ENCODE measurements at regions not wholly inside any gene's neighbourhood (a gene's known extent, or its start where the extent isn't known, plus 50 kb on each side); places are given as distances from the start of the nearest gene placed in this dataset.
A peak's percentile ranks its signal among the peaks of the same experiment; 100 is the strongest.

DNA sequence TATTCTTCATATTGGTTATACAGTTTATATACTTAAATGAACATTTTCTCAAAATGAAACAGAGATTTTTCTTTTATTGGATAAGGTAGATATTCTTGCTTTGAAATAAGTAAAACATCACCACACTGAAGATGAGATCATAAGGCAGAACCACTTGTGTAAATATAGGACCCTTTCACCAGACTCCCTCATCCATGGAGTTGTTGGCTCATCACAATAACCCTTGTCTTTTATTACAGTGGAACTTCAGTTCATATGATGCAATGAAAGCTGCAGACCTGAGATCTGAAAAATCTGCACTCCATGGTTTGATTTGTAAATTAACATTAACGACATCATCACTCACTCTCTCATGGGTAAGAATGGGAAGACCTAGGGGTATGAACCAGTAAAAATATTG is 51.9 kb upstream of the DBX2 start:
- DNase-seq = no peak

DNA sequence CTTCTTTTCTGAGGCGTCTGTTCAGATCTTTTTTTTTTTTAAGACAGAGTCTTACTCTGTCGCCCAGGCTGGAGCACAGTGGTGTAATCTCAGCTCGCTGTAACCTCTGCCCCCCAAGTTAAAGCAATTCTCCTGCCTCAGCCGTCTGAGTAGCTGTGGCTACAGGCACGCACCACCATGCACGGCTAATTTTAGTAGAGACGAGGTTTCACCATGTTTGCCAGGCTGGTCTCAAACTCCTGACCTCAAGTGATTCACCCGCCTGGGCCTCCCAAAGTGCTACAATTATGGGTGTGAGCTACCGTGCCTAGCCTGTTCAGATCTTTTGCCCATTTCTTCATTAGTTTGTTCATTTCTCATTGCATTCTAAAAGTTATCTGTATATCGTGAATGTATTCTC is 55.1 kb upstream of the DBX2 start:
- DNase-seq = no peak

DNA sequence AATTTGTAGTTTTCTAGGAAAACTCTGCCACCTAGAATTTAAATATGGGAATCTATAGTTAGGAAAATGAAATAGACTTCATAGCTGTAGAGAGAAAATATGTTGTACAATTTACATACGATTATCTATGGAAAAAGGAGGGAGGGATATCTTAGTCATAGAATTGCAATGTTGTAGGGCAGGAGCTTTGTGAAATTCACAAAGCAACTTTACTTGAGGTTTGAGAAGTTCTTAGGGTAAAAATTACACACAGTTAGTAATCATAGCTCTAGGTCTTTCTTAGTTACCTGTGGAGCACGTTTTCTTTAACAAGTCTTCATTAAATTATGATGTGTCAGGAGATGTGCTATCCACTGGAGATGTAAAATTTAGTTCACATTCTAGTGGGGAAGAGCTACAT is 61.4 kb upstream of the DBX2 start:
- DNase-seq = no peak

DNA sequence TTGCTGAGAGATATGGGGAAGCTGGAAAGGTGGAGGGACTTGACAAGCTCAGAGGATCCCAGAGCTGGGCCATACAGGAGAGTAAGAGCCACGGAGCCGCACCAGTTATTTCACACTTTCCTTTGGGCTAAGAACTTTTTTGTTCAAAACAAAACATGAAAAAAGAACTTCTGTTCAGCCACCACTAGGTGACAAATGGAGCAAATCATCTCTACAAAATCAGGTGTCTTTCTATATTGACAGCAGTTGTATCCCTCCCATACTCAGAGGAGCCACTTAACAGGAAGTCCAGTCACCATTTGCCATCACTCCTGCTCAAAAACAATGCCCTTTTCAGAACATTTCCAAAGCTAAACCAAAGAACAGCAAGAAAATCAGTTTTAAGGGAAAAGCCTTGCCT is 70.3 kb upstream of the DBX2 start:
- no peak for DNase-seq

DNA sequence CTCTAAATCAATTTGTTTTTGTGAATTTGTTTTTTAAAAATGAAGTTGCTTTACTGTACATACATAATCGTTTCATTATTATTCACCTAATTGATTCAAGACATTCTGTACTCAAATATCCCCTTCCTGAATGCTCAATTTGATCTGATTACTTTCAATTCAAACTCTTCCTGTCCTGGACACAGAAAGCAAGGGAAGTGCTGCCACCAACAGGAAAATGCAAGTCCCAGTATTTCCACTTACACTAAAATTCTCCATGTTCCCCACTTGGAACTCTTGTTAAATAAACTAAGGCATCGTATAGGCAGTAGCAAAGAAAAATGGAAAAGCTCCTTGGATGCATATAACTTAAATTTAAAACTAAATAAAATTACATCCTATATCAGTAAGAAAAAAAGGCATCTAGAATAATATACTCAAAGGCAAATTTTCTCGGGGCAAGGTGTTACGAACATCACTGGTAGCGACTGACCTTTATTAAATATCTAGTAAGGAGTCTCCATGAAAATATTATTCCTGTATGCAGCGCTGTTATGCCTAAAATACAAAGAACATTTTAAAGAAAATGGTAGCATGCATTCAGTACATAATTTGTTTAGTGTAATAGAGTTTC is 72.0 kb upstream of the DBX2 start:
- DNase-seq = peak; percentile 47

DNA sequence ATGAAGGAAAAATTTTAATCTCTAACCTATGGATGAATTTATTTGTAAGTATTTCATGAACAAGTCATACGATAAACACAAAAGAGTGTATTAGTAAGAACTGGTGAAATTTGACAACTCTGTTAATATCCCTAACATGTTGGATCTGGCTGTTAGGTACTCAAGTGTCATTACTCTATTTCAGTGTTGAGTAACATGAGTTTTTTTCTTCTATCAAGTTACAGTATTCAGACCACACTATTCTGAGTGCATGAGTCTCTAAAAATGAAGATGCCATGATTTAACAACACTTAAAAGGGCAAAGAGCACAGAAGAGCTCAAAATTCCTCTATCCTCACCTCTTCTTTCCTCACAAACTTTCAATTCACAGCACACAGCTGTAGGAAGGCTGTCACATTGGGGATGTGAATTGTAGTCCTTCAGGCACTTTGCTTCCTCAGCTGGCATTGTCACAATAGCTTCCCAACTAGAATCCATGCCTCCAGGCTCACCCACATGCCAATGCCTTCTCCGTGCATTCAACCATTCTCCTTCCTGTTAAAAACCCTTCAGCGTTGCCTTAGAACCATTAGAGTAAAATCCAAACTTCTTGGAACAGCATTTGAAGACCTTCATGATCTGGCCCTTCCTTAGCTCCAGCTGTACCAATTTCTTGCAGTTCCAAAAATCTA is 73.7 kb upstream of the DBX2 start:
- DNase-seq = no peak

DNA sequence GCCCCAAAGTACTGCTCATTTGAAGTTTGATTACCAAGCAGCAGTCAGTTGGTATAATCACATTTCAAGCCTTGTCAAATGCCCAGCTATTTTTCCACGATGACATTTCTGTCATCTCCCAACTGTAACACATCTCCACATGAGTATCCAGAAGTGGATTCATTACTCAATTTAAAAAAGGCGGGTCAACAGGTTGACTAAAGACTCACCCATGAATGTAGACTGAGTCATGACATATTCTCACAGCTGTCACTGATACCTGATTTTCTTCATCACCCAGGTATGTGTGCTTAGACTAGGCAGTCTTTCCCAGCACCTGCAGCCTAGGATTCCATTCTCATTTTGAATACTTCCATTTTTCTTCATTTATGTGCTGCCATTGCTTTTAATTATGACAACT is 75.1 kb upstream of the DBX2 start:
- no peak for DNase-seq

DNA sequence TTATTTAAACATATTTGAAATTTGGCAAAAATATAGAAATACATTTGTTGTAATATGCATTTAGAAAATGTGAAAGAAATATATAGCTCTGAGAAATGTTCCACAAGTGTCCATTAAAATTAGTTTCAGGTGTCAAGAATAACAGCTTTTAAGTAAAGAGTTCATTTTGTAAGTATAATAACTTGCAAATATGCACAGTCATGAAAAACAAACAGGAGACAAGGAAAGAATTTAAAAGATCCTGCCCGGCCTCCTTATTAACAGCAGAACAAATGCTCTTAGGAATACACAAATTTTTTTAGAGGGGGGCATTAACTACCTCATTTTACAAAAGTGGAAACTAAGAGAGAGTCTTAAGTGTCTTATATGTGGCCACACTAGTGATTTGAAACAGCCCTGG is 77.7 kb upstream of the DBX2 start:
- DNase-seq = no peak

DNA sequence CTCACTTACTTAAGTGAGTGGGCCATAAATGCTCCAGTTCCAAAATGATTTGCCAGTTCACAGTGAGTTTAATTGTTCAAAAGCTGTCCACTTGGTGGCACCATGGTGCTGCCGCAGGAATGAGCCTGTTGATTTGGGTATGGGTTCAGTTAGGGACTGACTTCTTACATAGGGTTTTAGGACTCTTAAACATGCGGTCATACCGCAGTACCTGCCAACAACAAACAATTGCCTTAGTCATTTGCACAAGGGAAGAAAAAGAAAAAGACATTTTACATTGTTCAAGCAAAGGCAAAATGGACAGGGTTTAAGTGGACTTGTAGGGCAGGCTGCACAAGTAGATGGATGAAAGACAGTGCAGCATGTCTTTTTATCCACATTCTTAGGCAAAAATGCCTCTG is 80.0 kb upstream of the DBX2 start:
- peak; percentile 47 for DNase-seq

DNA sequence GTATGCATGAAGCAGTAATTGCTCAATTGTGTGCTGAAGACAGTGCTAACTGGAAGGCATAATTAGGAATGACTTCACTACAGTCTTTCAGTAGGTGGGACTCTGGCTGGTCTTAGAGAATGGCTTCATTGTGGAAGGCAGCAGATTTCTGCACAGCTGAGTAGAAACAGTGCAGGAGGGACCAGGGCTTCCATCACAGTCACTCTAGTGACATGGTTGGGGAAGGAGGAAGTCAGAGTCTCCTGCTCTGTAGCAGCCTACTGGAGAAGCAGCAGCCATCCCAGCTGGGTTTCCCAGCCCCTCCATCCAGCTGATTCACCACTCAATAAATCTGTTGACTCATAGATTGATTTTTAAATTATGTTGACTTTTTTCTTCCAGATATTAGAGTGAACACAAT is 80.6 kb upstream of the DBX2 start:
- DNase-seq = no peak

DNA sequence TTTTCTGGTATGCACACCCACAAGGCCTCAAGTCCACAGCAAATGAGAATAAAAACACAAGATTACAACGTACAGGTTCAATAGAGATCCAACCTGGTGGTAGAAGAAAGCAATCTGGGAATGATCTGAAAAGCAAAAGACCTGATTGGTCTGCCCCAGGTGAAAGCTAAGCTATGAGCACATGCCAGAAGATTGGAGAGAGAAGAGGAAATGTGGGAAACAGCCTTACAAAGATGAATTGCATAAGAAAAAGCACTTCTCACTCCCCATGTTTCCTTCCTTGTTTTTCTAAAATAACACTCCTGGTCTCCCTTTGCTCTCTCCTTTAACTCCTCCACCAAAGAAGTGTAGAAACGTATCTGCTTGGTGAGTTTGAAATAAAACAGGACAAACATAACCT is 77.3 kb upstream of the ANO6 start:
- DNase-seq = no peak

DNA sequence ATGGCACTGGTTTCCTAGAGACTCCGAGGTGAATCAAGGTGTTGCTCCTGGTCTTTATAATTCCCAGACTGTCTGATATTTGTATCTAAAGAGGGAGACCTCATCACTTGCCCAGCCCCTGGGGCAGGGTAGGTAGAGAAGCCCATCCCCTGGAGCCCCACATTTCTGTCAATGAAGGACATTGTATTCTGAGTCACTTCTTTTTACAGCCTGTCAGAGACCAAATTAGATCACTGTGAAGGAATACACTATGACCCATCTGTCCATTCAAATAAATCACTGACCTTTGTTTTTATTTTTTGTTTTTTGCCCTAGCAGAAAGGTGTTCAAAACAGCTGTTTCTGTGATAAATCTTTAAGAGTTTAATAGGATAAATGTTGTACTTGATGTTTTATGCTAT is 67.9 kb upstream of the ANO6 start:
- DNase-seq = no peak

DNA sequence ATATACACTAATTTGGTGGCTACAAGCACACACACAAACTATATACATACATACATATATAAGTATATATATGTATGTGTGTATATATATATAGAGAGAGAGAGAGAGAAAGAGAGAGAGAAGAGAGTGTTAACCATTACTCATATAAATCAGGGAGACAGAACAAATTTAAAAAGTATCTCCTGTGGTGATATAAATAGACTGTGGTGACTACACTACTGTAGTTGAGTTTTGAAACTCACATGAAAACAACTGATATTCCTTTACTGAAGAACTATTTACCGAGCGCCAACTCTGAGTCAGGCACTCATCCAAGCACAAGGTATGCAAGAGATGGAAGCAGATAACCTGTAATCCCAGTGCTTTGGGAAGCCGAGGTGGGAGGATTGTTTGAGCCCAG is 67.3 kb upstream of the ANO6 start:
- DNase-seq = no peak

DNA sequence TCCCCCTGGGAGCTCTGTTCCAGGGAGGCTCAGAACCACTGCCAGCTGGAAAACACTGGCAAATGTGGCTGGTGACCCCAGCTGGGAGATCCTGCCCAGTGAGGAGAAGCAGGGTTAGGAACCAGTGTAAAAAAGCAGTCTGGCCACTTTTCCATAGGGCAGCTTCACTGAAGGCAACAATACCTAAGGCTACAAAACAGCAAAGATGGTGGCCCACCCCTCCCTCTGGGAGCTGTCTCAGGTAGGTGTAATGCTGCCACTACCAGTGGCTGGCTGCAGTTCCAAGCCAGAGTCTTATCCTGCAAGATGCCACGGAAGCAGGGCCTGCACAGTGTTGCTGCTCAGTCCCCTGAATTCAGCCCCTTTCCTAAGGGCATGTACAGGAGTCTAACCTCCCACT is 50.6 kb upstream of the ANO6 start:
- no peak for DNase-seq

DNA sequence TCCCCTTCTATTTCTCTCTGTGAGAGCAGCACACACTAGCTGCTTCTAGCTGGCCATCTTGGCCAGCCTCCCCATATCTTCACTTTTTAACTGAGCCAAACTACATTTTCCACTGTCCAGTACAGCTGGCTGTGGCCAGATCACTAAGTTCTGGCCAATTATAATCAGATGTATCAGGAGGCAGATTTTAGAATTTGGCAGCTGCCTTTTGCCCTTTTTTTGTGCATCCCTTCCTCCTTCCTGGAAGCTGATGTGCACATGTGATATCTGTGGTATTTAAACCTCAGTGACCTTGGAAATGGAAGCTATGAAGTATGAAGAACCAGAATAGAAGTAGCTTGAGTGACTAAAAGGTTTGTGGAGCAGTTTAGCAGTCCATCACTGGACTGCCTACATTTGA is 49.8 kb upstream of the ANO6 start:
- no peak for DNase-seq
